Esophagus muscularis mucosa (tissue), 4 donors: ENCODE measurements at regions not wholly inside any gene's neighbourhood (a gene's known extent, or its start where the extent isn't known, plus 50 kb on each side); places are given as distances from the start of the nearest gene placed in this dataset.

ENCODE experiments used
- CTCF ChIP-seq, 3 experiments: fragments of 200-600 bp in 2 of 3; fragments of 450-650 bp in 1 of 3; sonication (generic) in 2 of 3; IDR thresholded peaks; one replicate each; pipeline ENCODE4 v1.5.1; 2017 to 2019; ENCODE audit warnings: antibody characterized with exemption in 3 of 3, mild to moderate bottlenecking in 2 of 3, moderate library complexity in 1 of 3
- EP300 ChIP-seq: sonication (generic); formaldehyde crosslinking; IDR thresholded peaks from one replicate; pipeline ENCODE4 v1.6.1; 2017; ENCODE audit warnings: antibody characterized with exemption
- POLR2AphosphoS5 ChIP-seq, 2 donors: sonication (generic); formaldehyde crosslinking; IDR thresholded peaks; one replicate each; pipeline ENCODE4 v1.6.1; 2017; ENCODE audit warnings: antibody characterized with exemption in 2 of 2

- TF ChIP-seq POLR2AphosphoS5 (IDR thresholded peaks at IDR 0.05) (no peak), CTCF (IDR thresholded peaks at IDR 0.05) (no peak), EP300 (no peak)
Observed at GRCh38 chr17:79469646-79470045, 141.2 kb downstream of the RBFOX3 start.
